ENCODE measurements at regions not wholly inside any gene's neighbourhood (a gene's known extent, or its start where the extent isn't known, plus 50 kb on each side); places are given as distances from the start of the nearest gene placed in this dataset.
"Not testable (repeated sequence)": the region's sequence is repeated elsewhere in the genome, so short reads cannot be mapped to it uniquely, and the experiment has no call there.

DNA sequence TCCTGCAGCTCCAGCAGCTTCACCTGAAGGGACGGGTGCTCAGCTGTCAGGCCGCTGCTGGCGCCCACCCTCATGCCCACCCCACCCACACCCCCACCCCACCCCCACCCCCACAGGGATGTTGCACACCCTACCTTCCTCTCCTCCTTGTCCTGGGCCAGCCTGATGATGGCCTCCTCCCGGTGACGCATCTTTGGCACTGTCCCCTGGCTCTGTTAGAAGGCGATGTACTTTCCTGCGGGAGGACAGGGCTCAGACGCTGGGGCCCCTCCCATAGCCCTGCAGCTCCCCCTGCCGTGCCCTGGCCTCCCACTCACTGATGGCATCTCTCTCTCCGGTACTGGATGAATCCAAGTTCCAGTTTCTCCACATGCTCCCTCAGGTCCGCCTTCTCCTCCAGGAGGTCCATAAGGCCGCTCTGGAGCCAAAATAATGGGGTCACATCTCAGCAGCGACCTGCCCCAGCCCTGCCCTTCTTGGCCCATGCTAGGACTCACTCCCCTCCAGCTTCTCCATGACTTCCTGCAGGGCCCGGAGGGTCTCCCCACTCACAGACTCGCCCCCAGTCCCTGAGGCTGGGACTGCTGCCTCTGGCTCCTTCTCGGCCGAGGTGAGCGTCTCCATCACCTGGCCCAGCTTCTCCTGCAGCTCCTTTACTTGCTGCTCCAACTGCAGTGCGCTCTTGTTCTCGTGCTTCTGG is 55.2 kb downstream of the GOLGA8B start:
- not testable (repeated sequence) for H3K9me3 ChIP-seq, DNase-seq, H3K4me3 ChIP-seq, H3K36me3 ChIP-seq, H3K27ac ChIP-seq, H3K27me3 ChIP-seq
- no CpG with 5 or more reads among the region's 20 CpGs for WGBS, 2 donors
- peaks cover 0 to 10% (median 0%) of the 10 kb centered on the region in 9 donors for H3K4me1 ChIP-seq
- intact Hi-C loops (cut with DNase I): loop anchor here in 1 of 10 donors (10.0 kb wide), 1 partner anchor 57 kb away; the partner anchor contains the start of gene GOLGA8B
- ATAC-seq: peak in 4 of 8 donors; percentile 38 to 92 (median 84)

DNA sequence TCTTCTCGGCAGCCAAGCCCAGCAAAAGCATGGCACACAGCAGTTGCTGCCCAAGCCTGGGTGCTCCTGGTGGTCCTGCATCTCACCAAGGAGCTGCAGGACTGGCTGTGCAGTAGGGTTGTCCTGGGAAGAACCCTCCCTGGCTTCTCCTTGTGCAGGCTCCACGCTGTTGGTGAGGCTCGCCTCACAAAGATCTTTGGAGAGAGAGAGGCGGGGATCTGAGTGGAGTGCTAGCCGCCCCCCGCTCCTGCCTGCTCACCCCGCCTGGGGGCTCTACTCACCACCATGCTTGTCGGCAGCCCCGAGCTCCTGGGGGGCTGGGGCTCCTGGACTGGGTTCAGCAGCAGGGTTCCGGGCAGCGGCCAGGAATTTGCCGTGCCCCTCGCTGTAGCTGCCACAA is 55.8 kb downstream of the GOLGA8B start:
- H3K9me3 ChIP-seq, H3K36me3 ChIP-seq, H3K27ac ChIP-seq, H3K4me3 ChIP-seq, H3K27me3 ChIP-seq, DNase-seq: not testable (repeated sequence)
- ATAC-seq: peak in 2 of 8 donors; percentile 31 to 77
- H3K4me1 ChIP-seq: peaks cover 0 to 10% (median 0%) of the 10 kb centered on the region in 9 donors
- intact Hi-C loops (cut with DNase I): loop anchor here in 1 of 10 donors (10.0 kb wide), 1 partner anchor 57 kb away; the partner anchor contains the start of gene GOLGA8B
- WGBS, 2 donors: 81% methylated on average over 3 of the region's 13 CpGs; no CpG with 5 or more reads in 1 of the 2 donors

DNA sequence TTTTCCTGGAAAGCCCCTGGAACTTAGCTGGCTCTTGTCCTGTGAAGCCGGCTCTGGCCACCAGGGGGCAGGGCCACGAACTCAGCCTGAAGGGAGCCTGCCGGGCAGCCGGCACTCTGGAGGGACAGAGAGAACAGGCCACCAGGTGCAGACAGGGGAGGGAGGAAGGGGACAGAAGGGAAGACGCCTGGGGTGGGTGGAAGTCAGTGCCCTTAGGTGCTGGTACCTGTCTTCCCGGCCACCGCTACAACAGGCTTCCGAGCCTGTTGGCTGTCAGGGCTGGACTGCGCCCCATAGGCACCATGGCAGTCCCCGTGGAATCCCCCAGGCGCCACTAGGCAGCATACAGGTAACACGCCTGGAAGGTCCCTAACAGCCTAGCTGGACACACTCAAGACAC is 59.6 kb downstream of the GOLGA8B start:
- not testable (repeated sequence) for ATAC-seq, H3K4me3 ChIP-seq, H3K27me3 ChIP-seq, DNase-seq, H3K36me3 ChIP-seq, H3K27ac ChIP-seq, H3K9me3 ChIP-seq
- WGBS, 2 donors: 44 to 100% methylated on average over 1 to 6 of the region's 12 CpGs
- H3K4me1 ChIP-seq: peaks cover 0 to 11% (median 0%) of the 10 kb centered on the region in 9 donors
- intact Hi-C loops (cut with DNase I): loop anchor here in 1 of 10 donors (10.0 kb wide), 1 partner anchor 61 kb away; the partner anchor contains the start of gene GOLGA8B
- TF ChIP-seq, protein P1, sequence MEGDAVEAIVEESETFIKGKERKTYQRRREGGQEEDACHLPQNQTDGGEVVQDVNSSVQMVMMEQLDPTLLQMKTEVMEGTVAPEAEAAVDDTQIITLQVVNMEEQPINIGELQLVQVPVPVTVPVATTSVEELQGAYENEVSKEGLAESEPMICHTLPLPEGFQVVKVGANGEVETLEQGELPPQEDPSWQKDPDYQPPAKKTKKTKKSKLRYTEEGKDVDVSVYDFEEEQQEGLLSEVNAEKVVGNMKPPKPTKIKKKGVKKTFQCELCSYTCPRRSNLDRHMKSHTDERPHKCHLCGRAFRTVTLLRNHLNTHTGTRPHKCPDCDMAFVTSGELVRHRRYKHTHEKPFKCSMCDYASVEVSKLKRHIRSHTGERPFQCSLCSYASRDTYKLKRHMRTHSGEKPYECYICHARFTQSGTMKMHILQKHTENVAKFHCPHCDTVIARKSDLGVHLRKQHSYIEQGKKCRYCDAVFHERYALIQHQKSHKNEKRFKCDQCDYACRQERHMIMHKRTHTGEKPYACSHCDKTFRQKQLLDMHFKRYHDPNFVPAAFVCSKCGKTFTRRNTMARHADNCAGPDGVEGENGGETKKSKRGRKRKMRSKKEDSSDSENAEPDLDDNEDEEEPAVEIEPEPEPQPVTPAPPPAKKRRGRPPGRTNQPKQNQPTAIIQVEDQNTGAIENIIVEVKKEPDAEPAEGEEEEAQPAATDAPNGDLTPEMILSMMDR (IDR thresholded peaks at IDR 0.05): peak in 3 of 9 donors; percentile 13 to 46 (median 35)

DNA sequence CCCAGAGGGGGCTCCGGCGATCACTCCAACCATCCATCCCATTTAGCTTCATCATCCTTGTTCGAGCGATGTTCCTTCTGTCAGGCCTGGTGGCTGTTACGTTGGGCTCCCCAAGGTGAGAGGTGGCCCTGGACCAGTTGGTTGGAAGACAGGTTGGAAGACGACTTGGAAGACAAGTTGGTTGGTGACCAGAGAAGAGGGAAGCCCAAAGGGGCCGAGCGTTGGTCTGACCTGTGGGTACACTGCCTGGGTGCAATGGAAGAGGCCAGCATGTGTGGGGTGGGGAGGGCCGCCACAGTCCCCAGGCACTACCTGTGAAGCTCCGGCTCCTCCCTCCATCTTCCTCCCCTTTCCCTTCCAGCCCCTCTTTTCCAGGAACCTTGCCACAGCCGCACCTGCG is 60.9 kb downstream of the GOLGA8B start:
- not testable (repeated sequence) for H3K27me3 ChIP-seq, H3K9me3 ChIP-seq, H3K36me3 ChIP-seq, H3K4me3 ChIP-seq, H3K27ac ChIP-seq, DNase-seq
- 75 to 84% methylated on average over 6 to 8 of the region's 12 CpGs for WGBS, 2 donors
- intact Hi-C loops (cut with DNase I): loop anchor here in 1 of 10 donors (10.0 kb wide), 1 partner anchor 62 kb away; the partner anchor contains the start of gene GOLGA8B
- H3K4me1 ChIP-seq: peaks cover 0 to 11% (median 0%) of the 10 kb centered on the region in 9 donors
- peak in 2 of 8 donors; percentile 11 to 59 for ATAC-seq

DNA sequence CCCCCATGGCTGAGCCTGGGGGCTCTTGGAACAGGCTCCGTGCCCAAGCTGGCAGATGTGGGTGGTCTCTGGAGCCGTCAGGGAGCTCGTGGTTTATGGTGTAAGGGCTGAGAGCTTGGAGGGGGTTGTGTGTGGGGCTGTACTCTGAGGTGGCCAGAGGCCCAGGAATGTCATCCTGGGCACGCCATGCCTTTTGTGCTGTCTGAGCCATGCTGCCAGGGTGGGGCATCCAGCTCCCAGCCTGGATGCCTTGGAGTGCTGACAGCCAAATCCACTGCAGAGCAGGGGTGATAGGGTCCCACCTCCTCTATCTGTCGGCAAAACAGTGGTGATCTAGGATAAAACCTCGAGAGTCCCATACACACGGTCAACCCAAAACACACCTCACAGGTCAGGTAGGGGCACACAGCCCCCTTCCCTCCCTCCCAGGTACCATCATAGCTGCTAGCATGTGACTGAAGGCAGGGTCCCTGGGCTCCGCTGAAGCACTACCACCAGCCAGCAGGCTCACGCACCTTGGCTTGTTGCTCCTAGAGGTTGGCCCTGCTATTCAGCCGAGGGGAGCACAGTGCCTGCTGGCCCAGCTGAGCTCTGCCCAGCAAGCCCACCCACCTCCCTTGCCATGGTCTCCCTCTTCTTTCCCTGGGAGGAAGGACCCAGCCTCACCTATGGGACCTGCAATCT is 61.5 kb downstream of the GOLGA8B start:
- intact Hi-C loops (cut with DNase I): loop anchor here in 1 of 10 donors (10.0 kb wide), 1 partner anchor 63 kb away; the partner anchor contains the start of gene GOLGA8B
- WGBS, 2 donors: 37 to 48% methylated on average over 6 to 10 of the region's 10 CpGs
- peaks cover 0 to 11% (median 0%) of the 10 kb centered on the region in 9 donors for H3K4me1 ChIP-seq
- not testable (repeated sequence) for H3K27me3 ChIP-seq, H3K9me3 ChIP-seq, H3K27ac ChIP-seq, H3K36me3 ChIP-seq, DNase-seq, H3K4me3 ChIP-seq
- peak in 6 of 8 donors; percentile 17 to 85 (median 68) for ATAC-seq

DNA sequence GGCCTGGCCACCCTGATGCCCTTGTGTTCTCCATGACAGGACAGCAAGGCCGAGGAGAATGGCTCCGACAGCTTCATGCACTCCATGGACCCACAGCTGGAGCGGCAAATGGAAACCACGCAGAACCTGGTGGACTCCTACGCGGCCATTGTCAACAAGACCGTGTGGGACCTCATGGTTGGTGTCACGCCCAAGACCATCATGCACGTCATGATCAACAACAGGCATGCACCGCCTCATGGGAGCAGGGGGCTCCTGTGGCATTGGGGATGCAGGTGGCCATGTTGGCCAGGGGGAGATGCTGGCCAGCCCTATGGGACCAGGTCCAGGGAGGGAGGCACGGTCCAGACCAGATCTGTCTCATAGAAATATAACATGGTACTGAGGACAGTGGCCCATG is 62.9 kb downstream of the GOLGA8B start:
- Histone ChIP-seq H3K27me3 (peaks cover 0 to 10% (median 0%) of the 10 kb centered on the region in 7 donors), H3K27ac (no peak overlapping the region), H3K9me3 (no peaks in the 10 kb centered on the region), H3K4me1 (peaks cover 0 to 11% (median 0%) of the 10 kb centered on the region in 9 donors), H3K36me3 (no peaks in the 10 kb centered on the region), H3K4me3 (no peak overlapping the region)
- TF ChIP-seq, protein P1 (IDR thresholded peaks at IDR 0.05): no peak
- WGBS, 2 donors: 72 to 81% methylated on average over 10 to 11 of the region's 11 CpGs
- intact Hi-C loops (cut with DNase I): loop anchor here in 1 of 10 donors (10.0 kb wide), 1 partner anchor 64 kb away; the partner anchor contains the start of gene GOLGA8B
- ATAC-seq (no peak), DNase-seq (no peak)

DNA sequence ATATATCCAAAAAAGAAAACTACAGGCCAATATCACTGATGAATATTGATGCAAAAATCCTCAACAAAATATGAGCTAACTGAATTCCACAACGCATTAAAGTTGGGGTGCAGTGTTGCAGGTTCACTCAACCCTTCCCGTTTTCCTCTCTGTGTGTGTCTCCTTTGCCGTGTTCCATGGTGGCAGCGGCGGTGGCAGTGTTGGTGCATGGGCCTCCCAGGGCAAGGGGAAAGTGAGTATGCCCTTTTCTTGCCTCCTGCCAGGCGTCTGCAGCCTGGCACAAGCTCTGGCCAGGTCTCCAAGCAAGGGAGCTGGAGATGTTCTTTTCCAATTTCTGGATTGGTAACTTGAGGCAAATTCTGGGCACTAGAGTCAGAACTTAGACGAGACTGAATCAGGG is 63.4 kb downstream of the GOLGA8B start:
- WGBS, 2 donors: 86 to 89% methylated on average over 7 of the region's 7 CpGs
- H3K27ac ChIP-seq, H3K36me3 ChIP-seq, H3K9me3 ChIP-seq, H3K4me1 ChIP-seq, H3K4me3 ChIP-seq, ATAC-seq, DNase-seq: not testable (repeated sequence)
- peaks cover 0 to 14% (median 0%) of the 10 kb centered on the region in 7 donors for H3K27me3 ChIP-seq
- intact Hi-C loops (cut with DNase I): loop anchor here in 1 of 10 donors (10.0 kb wide), 1 partner anchor 65 kb away; the partner anchor contains the start of gene GOLGA8B

Measured in heart right ventricle (tissue), 16 donors.